GM19324 (cell line): ENCODE measurements at regions not wholly inside any gene's neighbourhood (a gene's known extent, or its start where the extent isn't known, plus 50 kb on each side); places are given as distances from the start of the nearest gene placed in this dataset.
A peak's percentile ranks its signal among the peaks of the same experiment; 100 is the strongest.

Source experiments
- ATAC-seq: cut with Tn5 transposase; IDR thresholded peaks from one replicate; pipeline ENCODE4 v1.9.1; 2021; ENCODE audit warnings: mild to moderate bottlenecking, moderate library complexity; ENCODE audit not compliant: unreplicated experiment, low FRiP score

GRCh38 chr1:50300297-50300696 is 122.9 kb downstream of the DMRTA2 start:
- ATAC-seq: no peak

GRCh38 chr1:50295566-50295965 is 127.7 kb downstream of the DMRTA2 start:
- ATAC-seq: no peak

GRCh38 chr1:50292276-50292675 is 131.0 kb downstream of the DMRTA2 start:
- no peak for ATAC-seq

DNA sequence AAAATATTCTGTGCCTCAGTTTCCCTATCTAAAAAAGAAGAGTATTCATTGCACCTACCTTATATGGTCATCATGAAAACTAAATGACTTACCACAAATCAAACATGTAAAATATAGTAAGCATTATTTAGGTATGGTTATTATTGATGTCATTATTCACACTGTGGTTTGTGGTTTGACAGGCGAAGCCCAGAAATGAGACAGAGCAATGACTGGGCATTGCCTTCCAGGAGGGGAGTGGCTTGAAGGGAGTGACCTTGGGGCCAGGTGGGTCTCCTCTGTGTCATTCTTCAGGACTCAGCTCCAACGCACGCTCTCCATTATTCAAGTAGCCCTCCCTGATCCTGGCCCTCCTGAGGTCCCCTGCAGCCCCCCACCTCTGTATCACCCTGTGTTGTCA is 133.7 kb downstream of the DMRTA2 start:
- no peak for ATAC-seq

DNA sequence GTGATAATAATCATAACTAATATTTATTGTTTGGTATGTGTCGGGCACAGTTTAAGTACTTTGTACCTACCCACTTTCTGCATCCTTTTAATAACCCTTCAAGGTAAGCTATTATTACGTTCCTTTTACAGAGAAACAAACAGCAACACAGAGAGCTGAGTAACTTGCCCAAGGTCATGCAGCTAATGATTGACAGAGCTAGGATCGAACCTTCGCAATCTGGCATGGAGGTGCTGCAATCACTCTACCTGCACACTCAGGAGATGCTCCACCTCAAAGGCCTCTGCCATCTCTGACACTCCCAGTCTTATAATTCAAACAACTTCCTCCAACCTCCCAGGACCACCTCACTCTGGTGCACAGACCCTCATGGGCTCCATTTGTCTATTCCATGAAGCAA is 137.2 kb downstream of the DMRTA2 start:
- ATAC-seq: no peak

DNA sequence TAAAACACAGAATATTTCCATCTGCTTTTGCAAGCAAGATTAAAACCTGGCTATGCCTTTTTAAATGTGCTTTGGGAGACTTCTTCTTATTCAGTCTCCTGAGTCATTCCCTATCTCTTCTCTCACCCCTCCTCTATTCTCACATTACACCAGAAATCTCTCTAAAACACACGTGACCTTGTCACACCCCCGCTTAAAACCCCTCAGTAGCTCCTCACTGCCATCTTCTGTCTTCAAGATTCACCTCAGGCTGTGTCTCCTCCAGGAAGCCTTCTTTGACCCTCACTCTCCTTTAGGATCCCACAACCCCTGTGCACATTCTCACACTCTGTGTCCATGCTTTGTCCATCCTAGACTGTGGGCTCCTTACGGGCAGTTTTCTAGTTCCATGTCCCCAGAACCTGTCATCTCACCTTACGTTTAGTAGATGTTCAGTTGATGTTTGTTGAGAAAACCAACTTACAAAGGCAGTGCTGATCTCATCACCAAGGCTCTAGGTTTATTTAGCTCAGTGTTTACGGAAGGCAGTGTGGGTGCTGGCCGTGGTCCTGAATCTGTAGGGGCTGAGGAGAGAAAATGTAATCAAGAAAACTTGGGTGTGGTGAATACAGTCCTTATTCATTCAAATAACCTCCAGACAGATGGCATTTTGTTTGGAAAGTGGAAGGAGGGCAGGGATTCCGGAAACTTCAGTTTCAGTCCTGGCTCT is 143.5 kb downstream of the DMRTA2 start:
- ATAC-seq: no peak

- ATAC-seq: no peak
Observed at GRCh38 chr1:50278961-50279360, 144.3 kb downstream of the DMRTA2 start.

DNA sequence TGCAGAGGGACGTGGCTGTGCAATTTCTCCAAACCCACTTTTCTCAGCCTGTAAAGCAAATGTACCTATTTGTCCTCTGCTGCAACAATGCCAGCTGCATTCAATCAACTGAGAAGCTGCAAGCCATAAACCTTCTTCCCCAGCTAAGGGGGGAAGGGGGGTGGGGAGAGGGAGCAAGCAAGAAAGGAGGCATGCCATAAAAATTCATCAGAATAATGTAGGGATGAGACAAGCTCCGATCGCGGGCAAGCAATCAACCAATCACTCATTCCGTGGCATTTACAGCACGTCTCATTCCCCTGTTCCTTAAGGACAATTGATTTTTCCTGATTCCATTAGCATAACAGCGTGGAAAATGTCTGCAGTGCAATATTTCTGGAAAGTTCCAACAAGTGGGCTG is 144.8 kb downstream of the DMRTA2 start:
- no peak for ATAC-seq

DNA sequence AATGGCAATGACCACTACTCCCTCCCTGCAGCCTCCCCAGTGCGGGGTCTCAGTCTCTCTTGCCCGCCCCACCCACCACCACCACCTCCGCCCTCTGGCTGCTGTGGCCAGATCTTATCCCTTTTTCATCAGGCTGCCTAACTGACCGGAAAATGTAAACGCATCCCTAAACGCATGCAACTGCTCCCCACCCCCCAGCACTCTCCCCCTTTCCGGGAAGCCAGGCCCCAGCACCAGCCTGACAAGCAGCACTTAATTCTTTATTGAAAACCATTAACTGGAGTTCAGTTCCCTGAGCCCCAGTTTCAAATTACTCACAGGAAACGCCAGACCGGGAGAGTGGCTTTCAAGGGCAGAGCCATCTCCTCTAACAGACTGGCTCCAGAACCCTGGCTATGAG is 147.7 kb downstream of the DMRTA2 start:
- ATAC-seq: no peak

DNA sequence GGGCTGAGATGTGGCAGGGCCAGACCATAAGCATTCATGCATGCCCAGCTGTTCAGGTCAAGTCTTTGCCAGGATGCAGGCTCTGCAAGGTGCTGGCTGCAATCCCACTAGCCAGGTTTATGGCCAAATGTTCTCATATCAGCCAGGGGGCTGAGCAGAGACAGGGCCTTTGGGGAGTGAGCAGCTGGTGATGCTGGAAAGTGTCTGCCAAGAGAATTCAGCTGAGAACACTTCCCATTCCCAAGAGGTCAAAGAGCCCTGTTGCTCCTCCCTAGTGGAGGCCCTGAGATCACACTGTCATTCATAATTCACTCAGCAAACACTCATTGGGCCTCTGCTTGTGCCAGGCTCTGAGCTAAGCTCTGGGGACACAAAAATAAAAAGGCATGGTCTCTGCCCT is 150.3 kb downstream of the DMRTA2 start:
- no peak for ATAC-seq

DNA sequence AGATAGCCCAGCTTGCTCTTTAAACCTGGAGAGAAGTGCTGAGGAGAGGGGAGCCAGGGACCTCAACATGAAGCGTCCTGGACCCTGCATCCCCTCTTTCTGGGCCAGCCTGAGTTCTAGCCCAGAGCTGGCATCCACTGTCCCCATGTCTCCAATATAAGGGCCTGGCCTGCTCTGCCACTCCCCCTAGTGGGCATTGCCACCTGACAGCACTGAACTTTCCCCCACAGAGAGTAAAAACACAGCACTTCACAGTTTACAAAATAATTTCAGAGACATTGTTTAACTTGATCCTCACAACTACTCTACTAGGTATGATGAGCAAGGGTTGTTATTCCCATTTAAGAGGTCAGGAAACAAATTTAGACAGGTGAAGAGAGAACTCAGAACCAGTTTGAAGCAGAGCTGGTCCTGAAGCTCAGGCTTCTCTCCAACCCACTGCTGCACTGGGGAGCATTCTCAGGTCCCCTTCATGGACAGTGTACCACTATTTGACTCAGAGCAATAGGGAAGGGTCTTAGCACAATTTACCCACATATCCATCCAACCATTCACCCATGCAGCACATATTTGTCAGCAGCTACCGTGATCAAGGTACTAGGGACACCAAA is 151.2 kb downstream of the DMRTA2 start:
- peak; percentile 54 for ATAC-seq

DNA sequence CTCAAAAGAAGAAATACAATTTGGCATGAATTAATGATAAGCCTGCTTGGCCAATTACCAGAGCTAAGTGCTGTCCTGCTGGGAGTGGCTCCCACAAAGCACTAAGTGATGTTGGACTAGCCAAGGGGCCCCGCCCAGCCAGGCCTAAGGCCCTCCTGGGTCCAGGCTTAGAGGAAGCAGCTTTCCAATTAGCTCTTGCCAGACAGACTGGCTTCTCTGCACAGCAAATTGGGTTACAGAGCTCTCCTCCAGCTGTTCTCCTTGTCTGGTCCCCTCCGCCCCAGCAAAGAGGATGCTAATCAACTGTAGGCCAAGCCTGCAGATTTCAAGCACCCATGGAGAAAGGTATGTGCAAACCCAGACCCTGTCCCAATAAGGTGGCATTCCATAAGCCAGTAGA is 151.9 kb downstream of the DMRTA2 start:
- no peak for ATAC-seq

- no peak for ATAC-seq
Observed at GRCh38 chr1:50270926-50271325, 152.3 kb downstream of the DMRTA2 start.

- ATAC-seq: no peak
Observed at GRCh38 chr1:50268049-50268448, 155.2 kb downstream of the DMRTA2 start.

DNA sequence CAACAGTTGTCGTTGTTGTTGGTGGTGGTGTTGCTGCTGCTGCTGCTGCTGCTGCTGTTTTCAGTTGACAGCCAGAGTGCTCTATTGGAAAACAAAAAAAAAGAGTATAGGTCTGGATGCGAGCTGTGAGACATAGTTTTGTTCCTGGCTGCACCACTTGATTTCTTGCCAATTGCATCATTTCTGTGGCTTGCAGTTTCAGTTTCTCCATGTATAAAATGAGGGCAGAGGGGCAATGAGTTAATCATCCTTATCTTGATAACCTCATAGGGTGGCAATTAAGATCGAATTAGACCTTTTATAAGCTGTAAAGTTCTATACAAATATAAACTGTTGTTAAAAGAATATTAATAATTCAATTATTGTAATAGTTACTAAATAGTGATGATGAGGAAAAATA is 156.7 kb downstream of the DMRTA2 start:
- ATAC-seq: no peak

DNA sequence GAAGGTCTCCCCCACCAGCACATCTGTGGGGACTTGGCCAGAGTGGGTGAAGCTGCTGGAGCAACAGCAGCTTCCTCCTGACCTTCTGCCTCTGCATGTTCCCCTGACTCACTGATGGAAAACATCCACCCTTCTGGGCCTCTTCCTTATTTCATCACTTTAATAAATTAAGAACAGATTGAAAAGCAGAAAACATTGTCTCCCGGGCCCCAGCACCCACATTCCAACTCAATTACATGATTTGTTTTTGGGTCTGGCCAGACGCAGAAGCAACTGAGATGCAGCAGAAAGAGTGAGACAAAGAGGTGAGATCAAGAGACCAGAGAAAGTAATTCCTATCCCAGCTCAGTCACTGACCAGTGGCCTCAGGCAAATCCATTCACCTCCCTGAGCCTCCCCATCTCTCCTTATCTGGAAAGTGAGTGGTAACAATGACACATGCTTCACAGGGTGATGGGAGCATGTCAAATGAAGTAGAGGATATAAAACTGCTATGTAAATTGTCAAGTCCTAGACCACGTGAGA is 157.1 kb downstream of the ELAVL4 start:
- no peak for ATAC-seq

- no peak for ATAC-seq
Observed at GRCh38 chr1:50264590-50264989, 155.9 kb downstream of the ELAVL4 start.

DNA sequence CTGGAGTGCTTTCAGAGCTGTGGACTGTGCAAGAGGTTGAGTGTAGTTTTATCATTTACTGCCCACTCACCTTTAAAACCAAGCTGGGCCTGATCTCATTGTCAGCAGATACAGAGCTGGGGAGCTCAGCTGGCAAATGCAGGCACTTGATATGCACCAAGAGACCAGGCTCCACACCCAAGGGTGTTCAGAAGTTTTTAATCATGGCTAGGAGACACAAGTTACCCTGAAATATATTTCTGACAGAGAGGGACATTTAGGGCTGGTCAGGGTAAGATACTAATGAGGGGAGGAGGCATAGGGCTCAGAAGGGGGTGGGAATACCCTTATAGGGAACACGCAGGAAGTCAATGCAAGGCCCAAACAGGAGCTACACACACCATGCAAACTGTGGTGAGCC is 153.7 kb downstream of the ELAVL4 start:
- ATAC-seq: no peak

GRCh38 chr1:50261951-50262350 is 153.2 kb downstream of the ELAVL4 start:
- no peak for ATAC-seq

DNA sequence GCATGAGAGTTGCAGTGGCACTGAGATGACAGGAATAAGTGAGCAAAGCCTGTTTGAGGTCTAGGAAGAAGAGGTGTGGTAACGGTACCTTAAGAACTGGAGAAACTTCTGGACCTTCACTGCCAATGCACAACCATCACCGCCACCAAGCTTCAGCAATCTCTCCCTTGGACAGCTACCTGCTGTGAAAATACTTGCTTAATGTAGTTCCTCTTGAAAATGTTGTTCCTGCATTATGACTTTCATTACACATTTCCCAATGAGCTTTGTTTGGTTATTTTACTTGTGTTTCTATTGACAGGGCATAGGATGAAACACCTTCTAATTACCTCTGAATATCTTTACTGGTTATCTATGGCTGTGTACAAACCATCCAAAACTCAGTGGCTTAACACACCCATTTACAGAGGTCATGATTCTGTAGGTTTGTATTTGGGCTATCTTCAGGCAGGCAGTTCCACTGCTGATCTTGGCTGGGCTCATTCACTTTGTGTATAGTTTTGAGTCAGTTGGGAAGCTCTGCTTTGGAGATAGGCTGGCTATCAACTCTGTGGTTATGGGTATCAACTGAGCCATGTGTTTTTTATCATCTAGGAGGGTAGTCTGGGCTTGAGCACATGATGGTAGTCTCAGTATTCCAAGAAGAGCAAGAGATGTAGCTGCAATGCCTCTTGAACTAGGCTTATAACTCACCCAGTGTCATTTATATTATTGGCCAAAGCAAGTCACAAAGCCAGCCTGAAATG is 149.4 kb downstream of the ELAVL4 start:
- no peak for ATAC-seq

GRCh38 chr1:50257029-50257428 is 148.3 kb downstream of the ELAVL4 start:
- no peak for ATAC-seq
